ENCODE measurements at regions not wholly inside any gene's neighbourhood (a gene's known extent, or its start where the extent isn't known, plus 50 kb on each side); places are given as distances from the start of the nearest gene placed in this dataset.

- Mint-ChIP-seq H3K27me3 (no peaks in the 10 kb centered on the region), H3K36me3 (no peaks in the 10 kb centered on the region), H3K27ac (no peak overlapping the region), H3K9me3 (no peaks in the 10 kb centered on the region), H3K4me1 (ENCODE audit: unreplicated experiment) (no peaks in the 10 kb centered on the region), H3K4me3 (no peak overlapping the region)
- no peak for TF ChIP-seq CTCF (conservative IDR thresholded peaks at IDR 0.05)
- no peak for DNase-seq (ENCODE audit: extremely low spot score, unreplicated experiment)
These were observed 83.6 kb upstream of the FOXD3 start for GRCh38 chr1:63238721-63239120.

- H3K9me3 Mint-ChIP-seq: no peaks in the 10 kb centered on the region
- no peak overlapping the region for H3K27ac Mint-ChIP-seq
- peaks cover 3% of the 10 kb centered on the region for H3K27me3 Mint-ChIP-seq
- no peak for TF ChIP-seq CTCF (conservative IDR thresholded peaks at IDR 0.05)
- H3K4me3 Mint-ChIP-seq: no peak overlapping the region
- DNase-seq (ENCODE audit: extremely low spot score, unreplicated experiment): no peak
- H3K36me3 Mint-ChIP-seq: no peaks in the 10 kb centered on the region
- no peaks in the 10 kb centered on the region for H3K4me1 Mint-ChIP-seq (ENCODE audit: unreplicated experiment)
These were observed 77.2 kb upstream of the FOXD3 start for GRCh38 chr1:63245186-63245585.

GRCh38 chr1:63248216-63248615 lies 74.2 kb upstream of the FOXD3 start:
- peaks cover 3% of the 10 kb centered on the region for H3K27me3 Mint-ChIP-seq
- no peak for TF ChIP-seq CTCF (conservative IDR thresholded peaks at IDR 0.05)
- H3K36me3 Mint-ChIP-seq: no peaks in the 10 kb centered on the region
- H3K9me3 Mint-ChIP-seq: no peaks in the 10 kb centered on the region
- H3K4me1 Mint-ChIP-seq (ENCODE audit: unreplicated experiment): no peaks in the 10 kb centered on the region
- no peak overlapping the region for H3K4me3 Mint-ChIP-seq
- no peak overlapping the region for H3K27ac Mint-ChIP-seq
- no peak for DNase-seq (ENCODE audit: extremely low spot score, unreplicated experiment)

GRCh38 chr1:63255153-63255552 lies 67.2 kb upstream of the FOXD3 start:
- Mint-ChIP-seq H3K27ac (no peak overlapping the region), H3K4me1 (ENCODE audit: unreplicated experiment) (no peaks in the 10 kb centered on the region), H3K4me3 (no peak overlapping the region), H3K27me3 (peaks cover 4% of the 10 kb centered on the region), H3K36me3 (no peaks in the 10 kb centered on the region), H3K9me3 (no peaks in the 10 kb centered on the region)
- no peak for TF ChIP-seq CTCF (conservative IDR thresholded peaks at IDR 0.05)
- DNase-seq (ENCODE audit: extremely low spot score, unreplicated experiment): no peak

- no peak for TF ChIP-seq CTCF (conservative IDR thresholded peaks at IDR 0.05)
- Mint-ChIP-seq H3K27me3 (peaks cover 8% of the 10 kb centered on the region), H3K9me3 (no peaks in the 10 kb centered on the region), H3K4me3 (no peak overlapping the region), H3K27ac (no peak overlapping the region), H3K4me1 (ENCODE audit: unreplicated experiment) (no peaks in the 10 kb centered on the region), H3K36me3 (no peaks in the 10 kb centered on the region)
- DNase-seq (ENCODE audit: extremely low spot score, unreplicated experiment): no peak
These were observed 60.5 kb upstream of the FOXD3 start for GRCh38 chr1:63261736-63262458.

GRCh38 chr1:63262459-63262770 lies 60.0 kb upstream of the FOXD3 start:
- Mint-ChIP-seq H3K36me3 (no peaks in the 10 kb centered on the region), H3K9me3 (no peaks in the 10 kb centered on the region), H3K4me1 (ENCODE audit: unreplicated experiment) (no peaks in the 10 kb centered on the region), H3K27me3 (peaks cover 8% of the 10 kb centered on the region), H3K4me3 (no peak overlapping the region), H3K27ac (no peak overlapping the region)
- no peak for TF ChIP-seq CTCF (conservative IDR thresholded peaks at IDR 0.05)
- DNase-seq (ENCODE audit: extremely low spot score, unreplicated experiment): no peak

Data from type B pancreatic cell (in vitro differentiated cells).